Spleen (tissue), 11 donors: ENCODE measurements at regions not wholly inside any gene's neighbourhood (a gene's known extent, or its start where the extent isn't known, plus 50 kb on each side); places are given as distances from the start of the nearest gene placed in this dataset.

Experiments
- DNase-seq: peaks from one replicate; pipeline ENCODE4 v3.0.0-alpha.2; 2020
- H3K27ac ChIP-seq, 8 donors: fragments of 200-600 bp; sonication (generic) in 7 of 8; 1 replicate in 4 of 8; 2 replicates in 4 of 8; pipeline versions ENCODE4 v1.5.0 to v1.8.0; 2016 to 2021; ENCODE audit warnings: inconsistent platforms in 4 of 8, mild to moderate bottlenecking in 4 of 8, moderate library complexity in 1 of 8
- H3K27me3 ChIP-seq, 7 donors: fragments of 200-600 bp; sonication (generic) in 6 of 7; replicated peaks in 1 of 7; 1 replicate in 4 of 7; 2 replicates in 3 of 7; pipeline versions ENCODE4 v1.5.0 to v1.8.0; 2016 to 2021; ENCODE audit warnings: inconsistent platforms in 3 of 7, mild to moderate bottlenecking in 1 of 7
- H3K36me3 ChIP-seq, 6 donors: fragments of 200-600 bp; sonication (generic) in 5 of 6; 1 replicate in 4 of 6; 2 replicates in 2 of 6; pipeline versions ENCODE4 v1.5.0 to v1.8.0; 2016 to 2021; ENCODE audit warnings: inconsistent platforms in 2 of 6
- H3K4me1 ChIP-seq, 6 donors: fragments of 200-600 bp; sonication (generic) in 5 of 6; 1 replicate in 3 of 6; 2 replicates in 3 of 6; pipeline versions ENCODE4 v1.5.0 to v1.8.0; 2016 to 2021; ENCODE audit warnings: inconsistent platforms in 3 of 6
- H3K4me3 ChIP-seq, 8 donors: fragments of 200-600 bp; sonication (generic) in 7 of 8; 1 replicate in 4 of 8; 2 replicates in 4 of 8; pipeline versions ENCODE4 v1.5.0 to v1.8.0; 2016 to 2021; ENCODE audit warnings: inconsistent platforms in 4 of 8, mild to moderate bottlenecking in 4 of 8, moderate library complexity in 2 of 8
- H3K9me3 ChIP-seq, 8 donors: fragments of 200-600 bp; sonication (generic) in 7 of 8; 1 replicate in 4 of 8; 2 replicates in 4 of 8; pipeline versions ENCODE4 v1.5.0 to v1.8.0; 2016 to 2021; ENCODE audit warnings: inconsistent platforms in 4 of 8
- POLR2A ChIP-seq, 3 donors: fragments of 450-650 bp; IDR thresholded peaks; one replicate each; pipeline ENCODE4 v1.5.1; 2017; ENCODE audit warnings: antibody characterized with exemption in 3 of 3, mild to moderate bottlenecking in 1 of 3
- POLR2AphosphoS5 ChIP-seq, 3 donors: sonication (generic); formaldehyde crosslinking; IDR thresholded peaks; one replicate each; pipeline ENCODE4 v1.5.1; 2017; ENCODE audit warnings: antibody characterized with exemption in 3 of 3
- WGBS, 5 donors: extraction: QIAGEN DNeasy Blood & Tissue Kit in 3 of 5; methylation state at CpG; one replicate each; pipeline versions ENCODE4 v1.1.5 to v1.1.7; 2013 to 2018; 5-methylcytosine and 5-hydroxymethylcytosine counted together
- intact Hi-C: fragments of 100-400 bp; cut with DNase I; formaldehyde crosslinking; loops from one replicate; pipeline ENCODE4 v1.15.0; 2023; ENCODE audit warnings: low total_unique reads
- TF ChIP-seq, protein P1 (sequence below), 11 experiments: fragments of 200-600 bp in 7 of 11; fragments of 450-650 bp in 4 of 11; sonication (generic) in 4 of 11; IDR thresholded peaks in 8 of 11; conservative IDR thresholded peaks in 3 of 11; 1 replicate in 7 of 11; 2 replicates in 4 of 11; pipeline versions ENCODE4 v1.4.0 to v1.8.0; 2016 to 2021; ENCODE audit warnings: antibody characterized with exemption in 11 of 11, inconsistent platforms in 4 of 11, mild to moderate bottlenecking in 1 of 11
- donor health status: healthy with polysubstance abuse.
- donor health status: DM: no; HTN: no; CAD: no; lungs with moderate emphysema.
- donor health status: DM: no; HTN: no; CAD: no.
- donor health status: Bipolar disorder and iron deficiency.
- donor health status: healthy.
- donor health status: DM: no; HTN: no; CAD: no.
- donor health status: DM: yes; HTN: yes; CAD: no.

DNA sequence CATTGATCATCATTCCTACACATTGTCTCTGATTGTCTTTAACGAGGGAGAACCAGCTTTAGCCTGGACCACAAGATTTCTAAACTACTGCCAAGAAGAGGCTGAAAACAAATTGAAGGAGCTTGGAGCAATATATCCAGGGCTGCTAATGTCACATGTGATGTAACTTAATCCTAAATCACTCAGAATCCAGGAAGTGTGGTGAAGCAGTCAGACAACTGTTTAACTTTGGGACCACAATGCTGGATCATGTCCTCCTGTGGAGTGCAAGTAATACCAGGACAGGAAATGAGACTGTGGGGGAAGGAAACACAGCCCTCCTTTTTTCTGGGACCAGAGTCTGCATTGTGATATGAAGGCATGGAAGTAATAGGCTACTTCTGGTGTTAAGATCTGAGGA is 430.2 kb downstream of the KCTD12 start:
- intact Hi-C loops, result no loop called here
- H3K4me1 ChIP-seq, result no peaks in the 10 kb centered on the region
- no peak overlapping the region for H3K4me3 ChIP-seq
- no peak overlapping the region for H3K27ac ChIP-seq
- peaks cover 4 to 28% (median 26%) of the 10 kb centered on the region in 8 donors for H3K9me3 ChIP-seq
- no peak for DNase-seq
- 3 to 21% (median 10%) methylated on average over 1 of the region's 1 CpG for WGBS, 5 donors
- H3K36me3 ChIP-seq, result no peaks in the 10 kb centered on the region
- no peaks in the 10 kb centered on the region for H3K27me3 ChIP-seq
- no peak for TF ChIP-seq POLR2A (IDR thresholded peaks at IDR 0.05)
- no peak for TF ChIP-seq POLR2AphosphoS5 (IDR thresholded peaks at IDR 0.05)
- TF ChIP-seq, protein P1, sequence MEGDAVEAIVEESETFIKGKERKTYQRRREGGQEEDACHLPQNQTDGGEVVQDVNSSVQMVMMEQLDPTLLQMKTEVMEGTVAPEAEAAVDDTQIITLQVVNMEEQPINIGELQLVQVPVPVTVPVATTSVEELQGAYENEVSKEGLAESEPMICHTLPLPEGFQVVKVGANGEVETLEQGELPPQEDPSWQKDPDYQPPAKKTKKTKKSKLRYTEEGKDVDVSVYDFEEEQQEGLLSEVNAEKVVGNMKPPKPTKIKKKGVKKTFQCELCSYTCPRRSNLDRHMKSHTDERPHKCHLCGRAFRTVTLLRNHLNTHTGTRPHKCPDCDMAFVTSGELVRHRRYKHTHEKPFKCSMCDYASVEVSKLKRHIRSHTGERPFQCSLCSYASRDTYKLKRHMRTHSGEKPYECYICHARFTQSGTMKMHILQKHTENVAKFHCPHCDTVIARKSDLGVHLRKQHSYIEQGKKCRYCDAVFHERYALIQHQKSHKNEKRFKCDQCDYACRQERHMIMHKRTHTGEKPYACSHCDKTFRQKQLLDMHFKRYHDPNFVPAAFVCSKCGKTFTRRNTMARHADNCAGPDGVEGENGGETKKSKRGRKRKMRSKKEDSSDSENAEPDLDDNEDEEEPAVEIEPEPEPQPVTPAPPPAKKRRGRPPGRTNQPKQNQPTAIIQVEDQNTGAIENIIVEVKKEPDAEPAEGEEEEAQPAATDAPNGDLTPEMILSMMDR (IDR thresholded peaks at IDR 0.05 in 8 of 11, conservative IDR thresholded peaks at IDR 0.05 in 3 of 11), result no peak

DNA sequence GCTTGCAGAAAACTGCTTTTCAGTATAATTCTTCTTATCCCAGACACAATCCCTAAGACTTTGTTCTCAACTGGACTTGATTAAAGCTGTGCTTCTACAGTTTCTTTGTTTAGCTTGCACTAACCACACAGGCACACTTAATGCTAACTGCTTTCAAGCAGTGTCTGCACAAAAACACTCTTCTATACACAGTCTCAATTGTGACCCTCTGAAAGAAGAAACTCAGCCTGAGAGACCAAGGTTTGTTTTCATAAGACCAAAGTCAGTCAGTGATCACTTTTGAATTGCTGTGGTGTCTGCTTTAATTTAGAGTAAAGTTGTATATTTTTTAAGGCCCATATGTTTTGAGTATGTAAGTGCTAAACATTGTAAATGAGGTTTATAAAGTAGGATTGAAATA is 431.2 kb downstream of the KCTD12 start:
- H3K9me3 ChIP-seq, result peaks cover 4 to 33% (median 27%) of the 10 kb centered on the region in 8 donors
- DNase-seq, result no peak
- no peaks in the 10 kb centered on the region for H3K4me1 ChIP-seq
- no peak overlapping the region for H3K4me3 ChIP-seq
- intact Hi-C loops, result no loop called here
- H3K27ac ChIP-seq, result no peak overlapping the region
- TF ChIP-seq POLR2A (IDR thresholded peaks at IDR 0.05) (no peak), POLR2AphosphoS5 (IDR thresholded peaks at IDR 0.05) (no peak)
- TF ChIP-seq, protein P1 (IDR thresholded peaks at IDR 0.05 in 8 of 11, conservative IDR thresholded peaks at IDR 0.05 in 3 of 11), result no peak
- H3K36me3 ChIP-seq, result no peaks in the 10 kb centered on the region
- no peaks in the 10 kb centered on the region for H3K27me3 ChIP-seq

DNA sequence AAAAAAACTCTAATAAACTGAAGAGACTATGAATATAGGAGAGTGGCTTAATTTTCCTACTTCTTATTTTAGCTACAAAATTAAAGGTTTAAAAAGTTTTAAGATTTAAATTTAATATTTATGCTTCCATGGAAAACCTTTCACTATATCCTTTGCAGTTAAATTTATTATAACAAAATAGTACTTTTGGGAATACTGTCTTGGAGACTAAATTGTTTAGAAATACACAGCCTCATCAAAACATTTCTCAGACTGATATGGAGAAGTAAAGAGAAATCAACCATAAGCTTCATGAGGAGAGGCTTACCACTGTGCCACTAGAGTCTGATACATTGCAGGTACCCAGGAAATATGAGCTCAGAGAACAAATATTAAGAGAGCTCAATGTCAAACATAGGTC is 436.5 kb downstream of the KCTD12 start:
- Histone ChIP-seq H3K9me3 (peaks cover 4 to 33% (median 27%) of the 10 kb centered on the region in 8 donors), H3K4me3 (no peak overlapping the region), H3K27ac (no peak overlapping the region), H3K4me1 (no peaks in the 10 kb centered on the region), H3K27me3 (no peaks in the 10 kb centered on the region), H3K36me3 (no peaks in the 10 kb centered on the region)
- intact Hi-C loops, result no loop called here
- no peak for TF ChIP-seq POLR2A (IDR thresholded peaks at IDR 0.05)
- TF ChIP-seq, protein P1 (IDR thresholded peaks at IDR 0.05 in 8 of 11, conservative IDR thresholded peaks at IDR 0.05 in 3 of 11), result no peak
- TF ChIP-seq POLR2AphosphoS5 (IDR thresholded peaks at IDR 0.05), result no peak
- no peak for DNase-seq

DNA sequence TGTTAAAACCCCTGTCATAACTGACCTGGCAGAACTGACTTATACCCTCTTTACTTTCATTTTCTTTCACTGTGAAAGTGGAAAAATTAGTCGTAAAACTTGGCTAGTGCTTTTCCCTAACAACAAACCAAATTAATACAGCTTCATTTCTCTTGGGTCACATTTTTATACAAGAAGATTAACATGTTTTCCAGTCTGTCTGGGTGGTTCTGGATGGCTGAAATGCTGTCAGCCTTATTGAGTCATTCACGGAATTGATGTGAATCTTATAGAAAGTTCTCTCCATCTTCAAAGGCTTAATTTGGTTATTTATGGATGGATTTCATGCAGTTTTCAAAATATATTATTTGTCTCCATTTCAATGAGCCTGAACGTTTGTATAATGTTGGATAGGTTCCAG is 440.0 kb downstream of the KCTD12 start:
- peaks cover 0 to 14% (median 6%) of the 10 kb centered on the region in 8 donors for H3K9me3 ChIP-seq

More for the DNA sequence above, 440.0 kb downstream of the KCTD12 start:
- H3K27ac ChIP-seq, result no peak overlapping the region
- no peaks in the 10 kb centered on the region for H3K36me3 ChIP-seq
- no peak for DNase-seq
- H3K4me1 ChIP-seq, result no peaks in the 10 kb centered on the region
- intact Hi-C loops, result no loop called here
- WGBS, 5 donors, result 43 to 57% (median 51%) methylated on average over 3 of the region's 3 CpGs
- no peak overlapping the region for H3K4me3 ChIP-seq
- TF ChIP-seq POLR2A (IDR thresholded peaks at IDR 0.05), result no peak
- TF ChIP-seq, protein P1 (IDR thresholded peaks at IDR 0.05 in 8 of 11, conservative IDR thresholded peaks at IDR 0.05 in 3 of 11), result no peak
- no peaks in the 10 kb centered on the region for H3K27me3 ChIP-seq
